GM23338 (cell line): ENCODE measurements at regions not wholly inside any gene's neighbourhood (a gene's known extent, or its start where the extent isn't known, plus 50 kb on each side); places are given as distances from the start of the nearest gene placed in this dataset.

Source experiments
- ATAC-seq: fragments of 200-7000 bp; cut with Tn5 transposase; 3 replicates; pipeline ENCODE4 v1.9.1; 2020
- DNase-seq: peaks from one replicate; pipeline ENCODE4 v3.0.0-alpha.2; 2015; ENCODE audit warnings: low spot score
- H2AFZ ChIP-seq: fragments of 200-600 bp; sonication (generic); 2 replicates; pipeline ENCODE4 v1.8.0; 2016; ENCODE audit warnings: antibody characterized with exemption, mild to moderate bottlenecking, moderate library complexity
- H3F3A ChIP-seq: fragments of 200-600 bp; sonication (generic); replicated peaks from 2 replicates; pipeline ENCODE4 v1.8.0; 2017; ENCODE audit warnings: antibody characterized with exemption, mixed run types, low read depth
- H3K27ac ChIP-seq: fragments of 200-600 bp; sonication (generic); 2 replicates; pipeline ENCODE4 v1.6.1; 2016; ENCODE audit warnings: low read depth
- H3K27me3 ChIP-seq: fragments of 200-600 bp; sonication (generic); 2 replicates; pipeline ENCODE4 v1.8.0; 2016; ENCODE audit warnings: mild to moderate bottlenecking, mixed run types, moderate library complexity; ENCODE audit not compliant: insufficient read depth
- H3K36me3 ChIP-seq: fragments of 200-600 bp; sonication (generic); 2 replicates; pipeline ENCODE4 v1.8.0; 2016; ENCODE audit warnings: mild to moderate bottlenecking; ENCODE audit not compliant: insufficient read depth
- H3K4me1 ChIP-seq: fragments of 200-600 bp; sonication (generic); 2 replicates; pipeline ENCODE4 v1.8.0; 2016; ENCODE audit warnings: mild to moderate bottlenecking, moderate library complexity; ENCODE audit not compliant: insufficient read depth
- H3K4me2 ChIP-seq: fragments of 200-600 bp; sonication (generic); 2 replicates; pipeline ENCODE4 v1.7.1; 2017; ENCODE audit warnings: mixed run types
- H3K4me3 ChIP-seq: fragments of 200-600 bp; sonication (generic); 2 replicates; pipeline ENCODE4 v1.6.1; 2016; ENCODE audit warnings: mixed run types
- H3K79me2 ChIP-seq: fragments of 200-600 bp; sonication (generic); replicated peaks from 2 replicates; pipeline ENCODE4 v1.8.0; 2017; ENCODE audit warnings: mild to moderate bottlenecking; ENCODE audit not compliant: insufficient read depth
- H3K9me2 ChIP-seq: fragments of 200-600 bp; sonication (generic); 2 replicates; pipeline ENCODE4 v1.8.0; 2017; ENCODE audit not compliant: insufficient read depth
- H4K20me1 ChIP-seq: fragments of 200-600 bp; sonication (generic); replicated peaks from 2 replicates; pipeline ENCODE4 v1.8.0; 2017; ENCODE audit warnings: mild to moderate bottlenecking; ENCODE audit not compliant: insufficient read depth
- H3K27ac Mint-ChIP-seq: 2 replicates; pipeline ENCODE4 v1.8.0; 2020; ENCODE audit warnings: inconsistent platforms, mild to moderate bottlenecking, moderate library complexity, mixed read lengths
- H3K27me3 Mint-ChIP-seq: 3 replicates; pipeline ENCODE4 v1.8.0; 2022; ENCODE audit warnings: low read depth, mild to moderate bottlenecking, moderate library complexity, mixed read lengths, inconsistent platforms; ENCODE audit not compliant: insufficient read depth, poor library complexity
- H3K36me3 Mint-ChIP-seq: 3 replicates; pipeline ENCODE4 v1.8.0; 2021; ENCODE audit warnings: low read depth, mild to moderate bottlenecking, inconsistent platforms, moderate library complexity, mixed read lengths
- H3K4me1 Mint-ChIP-seq: 3 replicates; pipeline ENCODE4 v1.8.0; 2020; ENCODE audit warnings: mild to moderate bottlenecking, inconsistent platforms, mixed read lengths
- H3K4me3 Mint-ChIP-seq: 3 replicates; pipeline ENCODE4 v1.8.0; 2021; ENCODE audit warnings: moderate library complexity, mild to moderate bottlenecking, inconsistent platforms, mixed read lengths
- H3K9me3 Mint-ChIP-seq: 3 replicates; pipeline ENCODE4 v1.8.0; 2020; ENCODE audit warnings: moderate library complexity, mild to moderate bottlenecking, inconsistent platforms, mixed read lengths
- CREB1 ChIP-seq: fragments of 250-450 bp; sonication (Bioruptor Pico); IDR thresholded peaks from 2 replicates; pipeline ENCODE4 v1.5.0; 2020; ENCODE audit warnings: low read depth, mild to moderate bottlenecking, moderate library complexity
- CTCF ChIP-seq, 2 experiments: fragments of 200-600 bp in 1 of 2; sonication (generic) in 1 of 2; conservative IDR thresholded peaks; 2 replicates each; pipeline versions ENCODE4 v1.5.1 to v1.6.1; 2016 to 2017; ENCODE audit warnings: antibody characterized with exemption in 2 of 2, low read depth in 2 of 2, mild to moderate bottlenecking in 2 of 2, moderate library complexity in 1 of 2
- ETS1 ChIP-seq: IDR thresholded peaks from 2 replicates; pipeline ENCODE4 v1.6.1; 2016; ENCODE audit warnings: antibody characterized with exemption
- EZH2 ChIP-seq: fragments of 200-600 bp; sonication (generic); IDR thresholded peaks from one replicate; pipeline ENCODE4 v1.8.0; 2017; ENCODE audit warnings: antibody characterized with exemption, mild to moderate bottlenecking, low read depth; ENCODE audit not compliant: unreplicated experiment
- EZH2phosphoT487 ChIP-seq: fragments of 200-600 bp; sonication (generic); IDR thresholded peaks from one replicate; pipeline ENCODE4 v1.8.1; 2018; ENCODE audit warnings: antibody characterized with exemption; ENCODE audit not compliant: unreplicated experiment
- JUNB ChIP-seq: IDR thresholded peaks from one replicate; pipeline ENCODE4 v1.6.1; 2016; ENCODE audit warnings: antibody characterized with exemption; ENCODE audit not compliant: unreplicated experiment
- NANOG ChIP-seq: IDR thresholded peaks from 2 replicates; pipeline ENCODE4 v1.6.1; 2016; ENCODE audit warnings: antibody characterized with exemption, borderline replicate concordance
- POLR2AphosphoS5 ChIP-seq: IDR thresholded peaks from 2 replicates; pipeline ENCODE4 v1.6.1; 2016; ENCODE audit warnings: antibody characterized with exemption, low read depth
- STAT1 ChIP-seq: IDR thresholded peaks from one replicate; pipeline ENCODE4 v1.6.1; 2016; ENCODE audit warnings: antibody characterized with exemption; ENCODE audit not compliant: unreplicated experiment
- ZNF114 ChIP-seq: fragments of 250-450 bp; sonication (Bioruptor Pico); IDR thresholded peaks from 2 replicates; pipeline ENCODE4 v1.5.0; 2020; ENCODE audit warnings: mild to moderate bottlenecking, moderate library complexity
- ZNF331 ChIP-seq: fragments of 250-450 bp; sonication (Bioruptor Pico); IDR thresholded peaks from 2 replicates; pipeline ENCODE4 v1.5.0; 2020; ENCODE audit warnings: low read depth, mild to moderate bottlenecking, moderate library complexity
- ZNF462 ChIP-seq: fragments of 250-450 bp; sonication (Bioruptor Pico); IDR thresholded peaks from 2 replicates; pipeline ENCODE4 v1.5.0; 2020; ENCODE audit warnings: mild to moderate bottlenecking, moderate library complexity
- TF ChIP-seq, protein P1 (sequence below): IDR thresholded peaks from one replicate; pipeline ENCODE4 v1.6.1; 2018; ENCODE audit warnings: antibody characterized with exemption; ENCODE audit not compliant: unreplicated experiment

GRCh38 chr16:85399583-85400284 is 213.4 kb upstream of the GSE1 start:
- H2AFZ ChIP-seq: no peak overlapping the region
- H3K27ac Mint-ChIP-seq: no peak overlapping the region
- ATAC-seq (no peak), DNase-seq (no peak)
- H3K4me3 Mint-ChIP-seq: no peak overlapping the region
- H3K36me3 Mint-ChIP-seq: no peaks in the 10 kb centered on the region
- no peaks in the 10 kb centered on the region for H3K27me3 ChIP-seq
- H3K79me2 ChIP-seq: no peaks in the 10 kb centered on the region
- H3K4me3 ChIP-seq: no peak overlapping the region
- H3K4me1 ChIP-seq: peaks cover 19% of the 10 kb centered on the region; the same call in 1 of the 2 replicates
- H3K4me2 ChIP-seq: no peak overlapping the region
- TF ChIP-seq EZH2phosphoT487 (no peak), ZNF462 (CRISPR knock-in tag) (no peak), NANOG (no peak), EZH2 (no peak), CREB1 (CRISPR knock-in tag) (no peak), CTCF (conservative IDR thresholded peaks at IDR 0.05; ENCODE audit: low read depth in 2 of 2) (no peak), ETS1 (no peak), STAT1 (no peak), POLR2AphosphoS5 (no peak), ZNF331 (CRISPR knock-in tag) (no peak), JUNB (no peak), ZNF114 (CRISPR knock-in tag) (no peak)
- TF ChIP-seq, protein P1, sequence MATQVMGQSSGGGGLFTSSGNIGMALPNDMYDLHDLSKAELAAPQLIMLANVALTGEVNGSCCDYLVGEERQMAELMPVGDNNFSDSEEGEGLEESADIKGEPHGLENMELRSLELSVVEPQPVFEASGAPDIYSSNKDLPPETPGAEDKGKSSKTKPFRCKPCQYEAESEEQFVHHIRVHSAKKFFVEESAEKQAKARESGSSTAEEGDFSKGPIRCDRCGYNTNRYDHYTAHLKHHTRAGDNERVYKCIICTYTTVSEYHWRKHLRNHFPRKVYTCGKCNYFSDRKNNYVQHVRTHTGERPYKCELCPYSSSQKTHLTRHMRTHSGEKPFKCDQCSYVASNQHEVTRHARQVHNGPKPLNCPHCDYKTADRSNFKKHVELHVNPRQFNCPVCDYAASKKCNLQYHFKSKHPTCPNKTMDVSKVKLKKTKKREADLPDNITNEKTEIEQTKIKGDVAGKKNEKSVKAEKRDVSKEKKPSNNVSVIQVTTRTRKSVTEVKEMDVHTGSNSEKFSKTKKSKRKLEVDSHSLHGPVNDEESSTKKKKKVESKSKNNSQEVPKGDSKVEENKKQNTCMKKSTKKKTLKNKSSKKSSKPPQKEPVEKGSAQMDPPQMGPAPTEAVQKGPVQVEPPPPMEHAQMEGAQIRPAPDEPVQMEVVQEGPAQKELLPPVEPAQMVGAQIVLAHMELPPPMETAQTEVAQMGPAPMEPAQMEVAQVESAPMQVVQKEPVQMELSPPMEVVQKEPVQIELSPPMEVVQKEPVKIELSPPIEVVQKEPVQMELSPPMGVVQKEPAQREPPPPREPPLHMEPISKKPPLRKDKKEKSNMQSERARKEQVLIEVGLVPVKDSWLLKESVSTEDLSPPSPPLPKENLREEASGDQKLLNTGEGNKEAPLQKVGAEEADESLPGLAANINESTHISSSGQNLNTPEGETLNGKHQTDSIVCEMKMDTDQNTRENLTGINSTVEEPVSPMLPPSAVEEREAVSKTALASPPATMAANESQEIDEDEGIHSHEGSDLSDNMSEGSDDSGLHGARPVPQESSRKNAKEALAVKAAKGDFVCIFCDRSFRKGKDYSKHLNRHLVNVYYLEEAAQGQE: no peak
- H3K9me2 ChIP-seq: no peaks in the 10 kb centered on the region
- no peak overlapping the region for H3K27ac ChIP-seq
- H3F3A ChIP-seq: peaks cover 8% of the 10 kb centered on the region; the same call in 1 of the 2 replicates
- H4K20me1 ChIP-seq: peaks cover 4% of the 10 kb centered on the region
- H3K4me1 Mint-ChIP-seq: peaks cover 48% of the 10 kb centered on the region
- H3K9me3 Mint-ChIP-seq: no peaks in the 10 kb centered on the region; the same call in 2 of the 3 replicates
- H3K36me3 ChIP-seq: no peaks in the 10 kb centered on the region
- H3K27me3 Mint-ChIP-seq: peaks cover 11% of the 10 kb centered on the region
